T-helper 1 cell treated with Interleukin-12 subunit alpha and Interleukin-12 subunit beta and Interleukin-4 antibody, amounts not matched to agents 30 μg/mL and 1 μg/mL, for 36 hours (primary cell): ENCODE measurements at regions not wholly inside any gene's neighbourhood (a gene's known extent, or its start where the extent isn't known, plus 50 kb on each side); places are given as distances from the start of the nearest gene placed in this dataset.

Experiments used
- H3K27ac Mint-ChIP-seq: one replicate; pipeline ENCODE4 v1.8.0; 2021; ENCODE audit warnings: mild to moderate bottlenecking, mixed read lengths
- H3K27me3 Mint-ChIP-seq: one replicate; pipeline ENCODE4 v1.8.0; 2021; ENCODE audit warnings: low read depth, mixed read lengths
- H3K36me3 Mint-ChIP-seq: one replicate; pipeline ENCODE4 v1.8.0; 2021; ENCODE audit warnings: low read depth, mixed read lengths
- H3K4me1 Mint-ChIP-seq: one replicate; pipeline ENCODE4 v1.8.0; 2021; ENCODE audit warnings: low read depth, mixed read lengths
- H3K4me3 Mint-ChIP-seq: one replicate; pipeline ENCODE4 v1.8.0; 2021; ENCODE audit warnings: mild to moderate bottlenecking, moderate library complexity, mixed read lengths
- H3K9me3 Mint-ChIP-seq: one replicate; pipeline ENCODE4 v1.8.0; 2021; ENCODE audit warnings: mixed read lengths

- no peaks in the 10 kb centered on the region for H3K4me1 Mint-ChIP-seq
- H3K4me3 Mint-ChIP-seq = no peak overlapping the region
- H3K36me3 Mint-ChIP-seq = no peaks in the 10 kb centered on the region
- H3K27me3 Mint-ChIP-seq = no peaks in the 10 kb centered on the region
- no peak overlapping the region for H3K27ac Mint-ChIP-seq
- H3K9me3 Mint-ChIP-seq = peaks cover 5% of the 10 kb centered on the region
Observed at GRCh38 chr16:65644821-65645220, 523.0 kb upstream of the CDH11 start.

- no peaks in the 10 kb centered on the region for H3K27me3 Mint-ChIP-seq
- H3K27ac Mint-ChIP-seq = no peak overlapping the region
- no peak overlapping the region for H3K4me3 Mint-ChIP-seq
- no peaks in the 10 kb centered on the region for H3K9me3 Mint-ChIP-seq
- H3K36me3 Mint-ChIP-seq = no peaks in the 10 kb centered on the region
- H3K4me1 Mint-ChIP-seq = no peaks in the 10 kb centered on the region
Observed at GRCh38 chr16:65641762-65642289, 520.0 kb upstream of the CDH11 start.

DNA sequence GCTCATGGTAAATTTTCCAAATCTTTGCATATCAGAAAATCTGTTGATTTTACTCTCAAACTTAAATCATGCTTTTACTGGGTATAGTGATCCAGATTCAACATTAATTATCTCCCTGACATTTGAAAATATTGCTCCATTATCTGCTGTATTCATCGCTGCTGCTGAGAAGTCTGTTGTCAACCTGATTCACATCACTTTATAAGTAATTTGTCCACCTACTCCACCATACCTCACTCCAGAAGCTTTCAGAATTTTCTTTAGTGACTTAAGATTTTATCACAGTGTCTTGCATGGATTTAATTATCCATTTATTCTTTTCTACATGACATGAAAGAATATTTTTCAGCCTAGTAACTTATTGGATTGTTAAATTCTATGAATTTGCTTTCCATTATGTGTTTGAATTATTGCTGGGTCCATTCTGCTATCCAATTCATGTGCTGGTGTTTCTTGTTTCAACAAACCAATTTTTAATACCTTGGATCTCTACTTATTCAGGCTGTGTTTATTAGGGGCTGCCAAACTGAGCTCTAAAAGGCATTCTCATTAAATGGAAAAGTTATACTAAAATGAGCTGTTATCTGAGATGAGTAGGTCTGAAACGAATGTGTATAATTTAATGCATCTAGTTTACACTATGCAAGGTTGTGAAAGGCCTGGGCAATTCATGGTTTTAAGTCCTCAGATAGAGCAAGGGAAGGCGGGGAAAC, 519.3 kb upstream of the CDH11 start:
- Mint-ChIP-seq H3K4me1 (no peaks in the 10 kb centered on the region), H3K4me3 (no peak overlapping the region), H3K27ac (no peak overlapping the region), H3K9me3 (no peaks in the 10 kb centered on the region), H3K27me3 (no peaks in the 10 kb centered on the region), H3K36me3 (no peaks in the 10 kb centered on the region)

- H3K27ac Mint-ChIP-seq = no peak overlapping the region
- H3K4me3 Mint-ChIP-seq = no peak overlapping the region
- H3K9me3 Mint-ChIP-seq = no peaks in the 10 kb centered on the region
Observed at GRCh38 chr16:65634833-65635232, 513.0 kb upstream of the CDH11 start.

DNA sequence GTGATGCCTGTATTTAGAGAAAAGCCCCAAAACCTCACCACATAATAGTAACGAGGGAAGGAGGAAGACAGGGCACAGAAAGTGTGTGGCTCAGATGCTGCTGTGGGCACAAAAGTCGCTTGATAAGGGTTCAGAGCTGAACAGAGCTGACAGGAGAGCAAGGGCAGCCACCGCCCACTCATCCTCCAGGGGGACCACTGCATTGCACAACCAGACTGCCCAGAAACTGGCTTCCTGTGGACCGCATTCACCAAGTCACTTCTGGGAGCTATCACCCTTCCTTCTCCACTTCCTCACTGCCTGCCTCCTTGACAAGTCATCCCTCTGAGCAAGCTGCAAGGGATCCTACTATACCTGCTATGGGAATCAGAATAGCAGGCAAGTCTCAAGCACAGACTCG, 512.4 kb upstream of the CDH11 start:
- H3K36me3 Mint-ChIP-seq = no peaks in the 10 kb centered on the region
- no peaks in the 10 kb centered on the region for H3K4me1 Mint-ChIP-seq
- H3K27ac Mint-ChIP-seq = no peak overlapping the region
- H3K4me3 Mint-ChIP-seq = no peak overlapping the region
- peaks cover 5% of the 10 kb centered on the region for H3K9me3 Mint-ChIP-seq
- H3K27me3 Mint-ChIP-seq = no peaks in the 10 kb centered on the region

More at GRCh38 chr16:65634833-65635232, 513.0 kb upstream of the CDH11 start:
- Mint-ChIP-seq H3K27me3 (no peaks in the 10 kb centered on the region), H3K4me1 (no peaks in the 10 kb centered on the region), H3K36me3 (no peaks in the 10 kb centered on the region)

DNA sequence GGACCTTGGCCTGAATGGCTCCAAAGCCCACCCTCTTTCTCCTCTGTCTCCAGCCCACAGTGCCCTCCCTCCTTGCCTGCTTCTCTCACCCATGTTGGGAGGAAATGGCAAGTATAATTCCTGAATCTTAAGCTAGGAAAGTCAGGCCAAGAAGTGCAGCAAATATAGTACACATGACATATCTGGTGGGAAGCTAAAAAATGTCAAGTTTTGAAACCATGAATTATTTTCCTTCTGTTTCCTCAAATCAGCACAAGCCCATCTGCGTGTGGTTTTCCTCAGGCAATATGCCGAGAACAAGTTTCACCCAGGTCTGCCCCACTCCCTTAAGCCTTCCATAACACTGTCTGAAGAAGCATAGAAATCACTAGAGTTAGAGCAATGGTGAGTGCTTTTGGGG, 502.8 kb upstream of the CDH11 start:
- no peaks in the 10 kb centered on the region for H3K27me3 Mint-ChIP-seq
- no peak overlapping the region for H3K27ac Mint-ChIP-seq
- H3K36me3 Mint-ChIP-seq = no peaks in the 10 kb centered on the region
- H3K9me3 Mint-ChIP-seq = peaks cover 4% of the 10 kb centered on the region
- H3K4me1 Mint-ChIP-seq = no peaks in the 10 kb centered on the region
- no peak overlapping the region for H3K4me3 Mint-ChIP-seq

GRCh38 chr16:65624229-65624628, 502.4 kb upstream of the CDH11 start:
- Mint-ChIP-seq H3K27me3 (no peaks in the 10 kb centered on the region), H3K36me3 (no peaks in the 10 kb centered on the region), H3K4me3 (no peak overlapping the region), H3K4me1 (no peaks in the 10 kb centered on the region), H3K27ac (no peak overlapping the region), H3K9me3 (no peaks in the 10 kb centered on the region)

DNA sequence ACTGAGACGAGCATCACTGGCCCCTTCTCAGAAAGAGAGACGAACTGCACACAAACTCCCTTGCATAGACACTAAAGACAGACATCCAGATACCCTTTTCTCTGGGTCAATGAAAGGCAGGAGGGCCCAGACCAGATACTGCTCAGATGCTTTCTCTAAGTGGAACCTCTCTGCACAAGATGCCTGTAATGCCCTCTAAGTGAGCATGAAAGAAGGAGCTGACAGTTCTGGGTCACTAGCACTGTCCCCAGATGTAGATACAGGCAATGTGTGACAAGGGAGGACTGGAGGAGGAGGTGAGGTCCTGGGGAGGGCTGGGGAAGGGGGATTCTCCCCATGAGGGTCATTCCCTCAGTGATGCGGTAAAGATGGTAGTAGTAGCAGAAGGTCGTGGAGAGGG, 501.0 kb upstream of the CDH11 start:
- H3K27me3 Mint-ChIP-seq = no peaks in the 10 kb centered on the region
- H3K4me1 Mint-ChIP-seq = no peaks in the 10 kb centered on the region
- no peak overlapping the region for H3K4me3 Mint-ChIP-seq
- no peaks in the 10 kb centered on the region for H3K9me3 Mint-ChIP-seq
- no peaks in the 10 kb centered on the region for H3K36me3 Mint-ChIP-seq
- no peak overlapping the region for H3K27ac Mint-ChIP-seq

- no peak overlapping the region for H3K27ac Mint-ChIP-seq
- H3K4me3 Mint-ChIP-seq = no peak overlapping the region
- no peaks in the 10 kb centered on the region for H3K9me3 Mint-ChIP-seq
- no peaks in the 10 kb centered on the region for H3K4me1 Mint-ChIP-seq
- no peaks in the 10 kb centered on the region for H3K36me3 Mint-ChIP-seq
- no peaks in the 10 kb centered on the region for H3K27me3 Mint-ChIP-seq
Observed at GRCh38 chr16:65622151-65622550, 500.3 kb upstream of the CDH11 start.

DNA sequence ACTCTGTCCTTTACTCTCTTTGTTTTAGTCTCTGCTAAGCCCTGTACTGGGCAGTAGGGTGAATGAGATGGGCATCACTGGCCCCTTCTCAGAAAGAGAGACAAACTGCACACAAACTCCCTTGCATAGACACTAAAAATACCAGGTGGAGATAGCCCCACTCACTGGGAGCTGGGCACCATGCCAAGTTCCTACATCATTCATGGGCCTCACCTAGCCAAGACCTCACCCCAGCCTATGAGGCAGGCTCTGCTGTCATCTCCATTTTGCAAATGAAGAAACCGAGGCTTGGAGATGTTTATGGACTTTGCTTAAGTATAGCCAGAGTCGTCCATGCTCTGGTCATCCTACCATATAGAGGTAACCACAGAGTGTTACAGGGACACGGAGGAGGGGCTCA, 499.8 kb upstream of the CDH11 start:
- Mint-ChIP-seq H3K4me3 (no peak overlapping the region), H3K36me3 (no peaks in the 10 kb centered on the region), H3K4me1 (no peaks in the 10 kb centered on the region), H3K27me3 (no peaks in the 10 kb centered on the region), H3K9me3 (no peaks in the 10 kb centered on the region), H3K27ac (no peak overlapping the region)

DNA sequence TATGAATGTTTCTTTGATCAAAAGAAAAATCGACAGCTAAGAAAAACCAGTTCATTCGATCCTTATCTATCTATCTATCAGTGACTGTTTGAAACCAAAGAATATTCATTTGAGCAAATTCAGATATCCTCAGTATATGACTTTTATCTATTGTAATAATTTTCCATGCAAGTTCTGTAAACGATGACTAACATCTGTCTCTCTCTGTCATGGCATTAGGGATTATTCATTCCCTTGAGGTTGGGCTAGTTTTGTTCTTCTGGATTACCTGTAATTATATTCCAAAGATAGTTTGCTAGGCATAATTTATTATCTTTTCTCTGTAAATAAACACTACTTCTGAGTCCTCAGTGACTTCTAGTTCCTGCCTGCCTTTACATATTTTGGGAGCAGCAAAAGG, 497.7 kb upstream of the CDH11 start:
- H3K36me3 Mint-ChIP-seq = no peaks in the 10 kb centered on the region
- H3K4me3 Mint-ChIP-seq = no peak overlapping the region
- H3K27ac Mint-ChIP-seq = no peak overlapping the region
- no peaks in the 10 kb centered on the region for H3K27me3 Mint-ChIP-seq
- no peaks in the 10 kb centered on the region for H3K4me1 Mint-ChIP-seq
- no peaks in the 10 kb centered on the region for H3K9me3 Mint-ChIP-seq

GRCh38 chr16:65618931-65619330, 497.1 kb upstream of the CDH11 start:
- H3K4me1 Mint-ChIP-seq = no peaks in the 10 kb centered on the region
- no peaks in the 10 kb centered on the region for H3K36me3 Mint-ChIP-seq
- H3K9me3 Mint-ChIP-seq = no peaks in the 10 kb centered on the region
- no peaks in the 10 kb centered on the region for H3K27me3 Mint-ChIP-seq
- H3K27ac Mint-ChIP-seq = no peak overlapping the region
- H3K4me3 Mint-ChIP-seq = no peak overlapping the region

DNA sequence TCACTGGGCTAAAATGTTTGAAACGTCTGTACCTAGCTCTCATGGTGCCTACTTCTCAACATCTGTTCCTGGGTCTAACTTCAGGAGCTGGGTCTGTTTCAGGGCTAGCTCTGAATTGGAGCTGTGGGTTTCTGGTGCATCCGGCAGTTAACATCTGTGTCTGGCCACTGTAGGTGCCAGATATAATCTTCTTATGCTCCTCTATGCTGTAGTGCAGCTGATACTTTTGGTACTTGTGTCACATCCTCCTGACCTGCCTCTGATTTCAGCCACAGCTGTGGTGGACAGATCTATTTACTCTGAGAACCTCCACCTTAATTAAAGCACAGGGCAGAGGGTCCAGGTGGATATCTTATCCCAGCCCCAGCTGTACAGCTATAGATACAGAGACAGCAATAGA, 496.5 kb upstream of the CDH11 start:
- Mint-ChIP-seq H3K27me3 (no peaks in the 10 kb centered on the region), H3K27ac (no peak overlapping the region), H3K4me3 (no peak overlapping the region), H3K4me1 (no peaks in the 10 kb centered on the region), H3K36me3 (no peaks in the 10 kb centered on the region), H3K9me3 (no peaks in the 10 kb centered on the region)

- Mint-ChIP-seq H3K27me3 (no peaks in the 10 kb centered on the region), H3K4me1 (no peaks in the 10 kb centered on the region), H3K9me3 (no peaks in the 10 kb centered on the region), H3K27ac (no peak overlapping the region), H3K4me3 (no peak overlapping the region), H3K36me3 (no peaks in the 10 kb centered on the region)
Observed at GRCh38 chr16:65617421-65617820, 495.6 kb upstream of the CDH11 start.

GRCh38 chr16:65608455-65608854, 486.6 kb upstream of the CDH11 start:
- H3K4me1 Mint-ChIP-seq = no peaks in the 10 kb centered on the region
- H3K36me3 Mint-ChIP-seq = no peaks in the 10 kb centered on the region
- H3K27ac Mint-ChIP-seq = no peak overlapping the region
- peaks cover 12% of the 10 kb centered on the region for H3K9me3 Mint-ChIP-seq
- no peaks in the 10 kb centered on the region for H3K27me3 Mint-ChIP-seq
- H3K4me3 Mint-ChIP-seq = no peak overlapping the region

DNA sequence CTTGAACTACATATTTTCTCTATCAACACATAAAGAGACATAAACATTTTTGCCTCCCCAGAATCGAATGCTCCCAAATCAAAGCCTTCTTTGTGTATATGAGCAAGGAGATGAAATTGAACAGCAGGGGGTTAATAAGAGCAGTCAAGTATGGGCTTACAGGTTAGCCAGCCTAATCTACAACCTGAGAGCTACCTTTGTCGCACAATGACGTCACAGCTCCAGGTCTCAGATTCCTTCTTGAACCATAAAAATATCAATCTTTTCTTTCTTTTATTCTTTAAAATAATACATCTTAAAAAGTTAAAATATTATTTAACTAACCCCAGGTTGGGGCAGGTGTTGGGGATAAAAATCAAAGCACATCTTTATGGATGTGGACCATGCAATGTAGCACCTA, 482.9 kb upstream of the CDH11 start:
- Mint-ChIP-seq H3K36me3 (no peaks in the 10 kb centered on the region), H3K27ac (no peak overlapping the region), H3K27me3 (no peaks in the 10 kb centered on the region), H3K9me3 (peaks cover 9% of the 10 kb centered on the region), H3K4me1 (no peaks in the 10 kb centered on the region), H3K4me3 (no peak overlapping the region)
